Stimulated activated CD8-positive, alpha-beta memory T cell treated with anti-CD3 and anti-CD28 coated beads, Interleukin-4, amount 100 ng/mL, for 4 hours (primary cell): ENCODE measurements at regions not wholly inside any gene's neighbourhood (a gene's known extent, or its start where the extent isn't known, plus 50 kb on each side); places are given as distances from the start of the nearest gene placed in this dataset.
"Not testable (repeated sequence)": the region's sequence is repeated elsewhere in the genome, so short reads cannot be mapped to it uniquely, and the experiment has no call there.

Source experiments
- DNase-seq, 2 donors: peaks; one replicate each; pipeline ENCODE4 v3.0.0-alpha.2; 2020; ENCODE audit warnings: low read depth in 2 of 2, low spot score in 1 of 2

- DNase-seq: no peak
Observed at GRCh38 chr3:198096015-198096414, 136.0 kb downstream of the LMLN start.

GRCh38 chr3:198097048-198097447, 137.0 kb downstream of the LMLN start:
- no peak for DNase-seq

GRCh38 chr3:198098661-198099081, 138.7 kb downstream of the LMLN start:
- not testable (repeated sequence) for DNase-seq

- not testable (repeated sequence) for DNase-seq
Observed at GRCh38 chr3:198103070-198103469, 143.1 kb downstream of the LMLN start.

GRCh38 chr3:198106265-198106664, 146.2 kb downstream of the LMLN start:
- no peak for DNase-seq

- no peak for DNase-seq
Observed at GRCh38 chr3:198107840-198108734, 148.1 kb downstream of the LMLN start.

GRCh38 chr3:198109883-198110282, 149.9 kb downstream of the LMLN start:
- no peak for DNase-seq

GRCh38 chr3:198112031-198112430, 152.0 kb downstream of the LMLN start:
- no peak for DNase-seq

GRCh38 chr3:198113206-198114053, 153.4 kb downstream of the LMLN start:
- DNase-seq: no peak

- not testable (repeated sequence) for DNase-seq
Observed at GRCh38 chr3:198114516-198114915, 154.5 kb downstream of the LMLN start.

- DNase-seq: not testable (repeated sequence)
Observed at GRCh38 chr3:198122184-198122583, 162.2 kb downstream of the LMLN start.

- DNase-seq: not testable (repeated sequence)
Observed at GRCh38 chr3:198137038-198137835, 177.2 kb downstream of the LMLN start.

- not testable (repeated sequence) for DNase-seq
Observed at GRCh38 chr3:198138205-198138604, 178.2 kb downstream of the LMLN start.

- DNase-seq: not testable (repeated sequence)
Observed at GRCh38 chr3:198139037-198139436, 179.0 kb downstream of the LMLN start.

GRCh38 chr3:198139513-198140167, 179.6 kb downstream of the LMLN start:
- not testable (repeated sequence) for DNase-seq

GRCh38 chr3:198143300-198144137, 183.5 kb downstream of the LMLN start:
- DNase-seq: not testable (repeated sequence)

GRCh38 chr3:198145231-198145784, 185.3 kb downstream of the LMLN start:
- not testable (repeated sequence) for DNase-seq

GRCh38 chr3:198146070-198146469, 186.1 kb downstream of the LMLN start:
- DNase-seq: not testable (repeated sequence)

- not testable (repeated sequence) for DNase-seq
Observed at GRCh38 chr3:198146559-198147164, 186.6 kb downstream of the LMLN start.
